ENCODE measurements at regions not wholly inside any gene's neighbourhood (a gene's known extent, or its start where the extent isn't known, plus 50 kb on each side); places are given as distances from the start of the nearest gene placed in this dataset.

DNA sequence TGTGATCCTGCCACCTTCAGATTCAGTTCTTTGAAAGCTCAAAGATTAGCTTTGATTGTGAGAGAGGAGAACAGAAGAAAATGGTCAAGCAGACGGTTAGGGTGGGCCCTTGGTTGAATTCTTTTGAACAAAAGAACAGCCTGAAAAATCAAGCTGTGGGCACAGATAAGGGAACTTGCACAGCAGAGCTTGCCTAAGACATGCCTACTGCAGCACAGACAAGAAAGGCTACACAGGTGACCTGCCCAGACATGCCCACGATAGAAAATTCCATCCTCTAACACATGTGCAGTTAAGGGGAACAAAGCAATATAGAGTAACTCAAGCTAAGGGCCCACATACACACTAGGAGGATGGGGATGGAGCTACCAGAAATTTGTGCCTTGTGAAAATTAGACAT lies 512.5 kb upstream of the LRRC7 start:
- no peak for TF ChIP-seq CTCF (IDR thresholded peaks at IDR 0.05)
- no peaks in the 10 kb centered on the region for H3K9me3 ChIP-seq
- H3K4me1 ChIP-seq, result no peaks in the 10 kb centered on the region
- no peaks in the 10 kb centered on the region for H3K27me3 ChIP-seq
- H3K4me3 ChIP-seq, result no peak overlapping the region
- no peak overlapping the region for H3K27ac ChIP-seq
- no peaks in the 10 kb centered on the region for H3K36me3 ChIP-seq
- 63 to 71% methylated on average over 2 of the region's 2 CpGs for WGBS, 2 donors
- intact Hi-C loops (cut with DNase I), result no loop called here
- no peak for ATAC-seq
- no peak for DNase-seq

DNA sequence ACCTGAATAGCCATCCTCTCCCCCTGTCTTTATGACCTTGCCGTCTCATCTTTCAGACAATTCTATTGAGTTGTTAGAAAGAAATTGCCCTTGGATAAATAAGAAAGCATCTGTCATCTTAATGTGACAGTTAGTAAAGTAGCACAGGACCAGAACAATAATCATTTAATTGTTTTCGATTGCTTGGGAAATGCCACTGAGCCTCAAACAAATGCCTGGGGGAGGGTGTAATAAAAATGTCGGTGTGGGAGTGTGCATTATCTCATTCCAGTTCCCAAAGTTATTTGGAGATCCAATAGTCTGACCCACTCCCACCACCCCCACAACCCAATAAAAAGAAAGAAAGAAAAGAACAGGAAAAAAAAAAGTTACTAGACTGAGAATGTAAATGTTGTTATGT lies 509.3 kb upstream of the LRRC7 start:
- Histone ChIP-seq H3K36me3 (no peaks in the 10 kb centered on the region), H3K4me3 (no peak overlapping the region), H3K9me3 (no peaks in the 10 kb centered on the region), H3K27me3 (no peaks in the 10 kb centered on the region), H3K27ac (no peak overlapping the region), H3K4me1 (no peaks in the 10 kb centered on the region)
- intact Hi-C loops (cut with DNase I), result no loop called here
- DNase-seq (no peak), ATAC-seq (no peak)
- WGBS, 2 donors, result 61 to 72% methylated on average over 3 of the region's 3 CpGs
- no peak for TF ChIP-seq CTCF (IDR thresholded peaks at IDR 0.05)

- no peak for TF ChIP-seq CTCF (IDR thresholded peaks at IDR 0.05)
- DNase-seq, result no peak
Measured at GRCh38 chr1:69070660-69071373, 496.9 kb upstream of the LRRC7 start.

DNA sequence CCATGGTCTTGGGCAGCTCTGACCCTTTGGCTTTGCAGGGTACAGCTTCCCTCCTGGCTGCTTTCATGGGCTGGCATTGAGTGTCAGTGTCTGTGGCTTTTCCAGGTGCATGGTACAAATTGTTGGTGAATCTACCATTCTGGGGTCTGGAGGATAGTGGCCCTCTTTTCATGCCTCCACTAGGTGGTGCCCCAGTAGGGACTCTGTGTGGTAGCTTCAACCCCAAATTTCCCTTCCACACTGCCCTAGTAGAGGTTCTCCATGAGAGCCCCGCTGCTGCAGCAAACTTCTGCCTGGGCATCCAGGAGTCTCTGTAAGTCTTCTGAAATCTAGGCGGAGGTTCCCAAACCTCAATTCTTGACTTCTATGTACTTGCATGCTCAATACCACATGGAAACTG lies 494.5 kb upstream of the LRRC7 start:
- Histone ChIP-seq H3K9me3 (peaks cover 0 to 10% (median 0%) of the 10 kb centered on the region in 11 donors), H3K36me3 (no peaks in the 10 kb centered on the region), H3K4me3 (no peak overlapping the region), H3K27me3 (no peaks in the 10 kb centered on the region), H3K4me1 (no peaks in the 10 kb centered on the region), H3K27ac (no peak overlapping the region)
- intact Hi-C loops (cut with DNase I), result no loop called here
- ATAC-seq, result no peak
- TF ChIP-seq CTCF (IDR thresholded peaks at IDR 0.05), result no peak
- no peak for DNase-seq
- 93 to 94% methylated on average over 2 of the region's 2 CpGs for WGBS, 2 donors

More at GRCh38 chr1:69070660-69071373, 496.9 kb upstream of the LRRC7 start:
- Histone ChIP-seq H3K9me3 (peaks cover 0 to 10% (median 0%) of the 10 kb centered on the region in 11 donors), H3K4me1 (no peaks in the 10 kb centered on the region), H3K27me3 (no peaks in the 10 kb centered on the region), H3K36me3 (no peaks in the 10 kb centered on the region), H3K4me3 (no peak overlapping the region), H3K27ac (no peak overlapping the region)
- 83 to 86% methylated on average over 7 of the region's 7 CpGs for WGBS, 2 donors
- intact Hi-C loops (cut with DNase I), result no loop called here
- ATAC-seq, result no peak

Measured in heart right ventricle (tissue), 16 donors.